K562 (cell line): ENCODE measurements at regions not wholly inside any gene's neighbourhood (a gene's known extent, or its start where the extent isn't known, plus 50 kb on each side); places are given as distances from the start of the nearest gene placed in this dataset.

ENCODE experiments used
- ATAC-seq: fragments of 200-7000 bp; cut with Tn5 transposase; 3 replicates; pipeline ENCODE4 v1.9.1; 2020; ENCODE audit warnings: moderate library complexity
- BruUV-seq: library from RNA; stranded (reverse); fragments of 400-500 nt; replicated peaks from 2 replicates; lab custom pipeline; 2021; lab: Mats Ljungman, UMichigan
- CTCF ChIA-PET: fragments of 300-600 bp; formaldehyde crosslinking; extraction: SDS; loops from one replicate; lab custom pipeline; 2021; ENCODE audit warnings: low intra/inter-chr PET ratio; lab: Yijun Ruan, JAX
- POLR2A ChIA-PET: fragments of 300-600, 350-650 bp; sonication (Branson Sonifier 250); formaldehyde crosslinking; extraction: SDS; loops from one replicate; lab custom pipeline; 2021; ENCODE audit warnings: antibody characterized with exemption, inconsistent platforms; lab: Yijun Ruan, JAX
- DNase-seq, 4 experiments: peaks; one replicate each; pipeline versions ENCODE4 v3.0.0 to v3.0.0-alpha.2; 2011 to 2018; ENCODE audit warnings: low spot score in 3 of 4, mixed read lengths in 3 of 4; ENCODE audit errors: extremely low read depth in 1 of 4
- FAIRE-seq: peaks from 2 replicates; lab custom pipeline; 2011; peaks lifted over from hg19 to GRCh38; lab: Jason Lieb, UNC
- H2AFZ ChIP-seq: 2 replicates; pipeline ENCODE4 v1.6.0; 2011; ENCODE audit warnings: low read depth, low read length, control low read depth, inconsistent platforms
- H3K27ac ChIP-seq: fragments of 200-600 bp; 3 replicates; pipeline ENCODE4 v1.8.0; 2011; ENCODE audit warnings: low read depth, mild to moderate bottlenecking, control low read depth, inconsistent platforms, low read length, moderate library complexity, mixed read lengths; ENCODE audit errors: extremely low read depth
- H3K27me3 ChIP-seq, 2 experiments: fragments of 300-600 bp in 1 of 2; 2 replicates in 1 of 2; 3 replicates in 1 of 2; pipeline versions ENCODE4 v1.6.0 to v1.8.0; 2011; ENCODE audit warnings: inconsistent platforms in 2 of 2, low read length in 2 of 2, mild to moderate bottlenecking in 1 of 2, mixed read lengths in 1 of 2, moderate library complexity in 1 of 2; ENCODE audit not compliant: control insufficient read depth in 2 of 2, insufficient read depth in 2 of 2
- H3K36me3 ChIP-seq: fragments of 300-600 bp; 3 replicates; pipeline ENCODE4 v1.8.0; 2011; ENCODE audit warnings: mild to moderate bottlenecking, low read length, inconsistent platforms; ENCODE audit not compliant: control insufficient read depth, insufficient read depth
- H3K4me1 ChIP-seq, 2 experiments: fragments of 200-600 bp in 1 of 2; replicated peaks in 1 of 2; 2 replicates in 1 of 2; 3 replicates in 1 of 2; pipeline versions ENCODE4 v1.5.1 to v1.8.0; 2011; ENCODE audit warnings: inconsistent platforms in 2 of 2, low read length in 2 of 2, mild to moderate bottlenecking in 1 of 2, mixed read lengths in 1 of 2, moderate library complexity in 1 of 2; ENCODE audit not compliant: control insufficient read depth in 2 of 2, insufficient read depth in 2 of 2
- H3K4me2 ChIP-seq: 2 replicates; pipeline ENCODE4 v1.6.1; 2011; ENCODE audit warnings: low read length, control low read depth, inconsistent platforms, mixed read lengths; ENCODE audit not compliant: insufficient read depth
- H3K4me3 ChIP-seq: fragments of 200-600 bp; sonication (generic), shearing (Covaris generic); 2 replicates; pipeline ENCODE4 v1.5.1; 2016; ENCODE audit warnings: control low read depth, inconsistent platforms
- H3K79me2 ChIP-seq: fragments of 200-600 bp; 3 replicates; pipeline ENCODE4 v1.8.0; 2011; ENCODE audit warnings: low read length, inconsistent platforms; ENCODE audit not compliant: control insufficient read depth, insufficient read depth
- H3K9ac ChIP-seq, 2 experiments: 2 replicates each; pipeline versions ENCODE4 v1.6.0 to v1.6.1; 2011; ENCODE audit warnings: low read depth in 2 of 2, low read length in 2 of 2, control low read depth in 1 of 2, inconsistent platforms in 1 of 2, mild to moderate bottlenecking in 1 of 2, mixed read lengths in 1 of 2; ENCODE audit not compliant: insufficient read depth in 1 of 2
- H3K9me1 ChIP-seq: one replicate; pipeline ENCODE4 v1.6.0; 2011; ENCODE audit warnings: inconsistent platforms, mild to moderate bottlenecking, low read length, moderate library complexity; ENCODE audit not compliant: control insufficient read depth, insufficient read depth
- H3K9me3 ChIP-seq: replicated peaks from 2 replicates; pipeline ENCODE4 v1.5.1; 2011; ENCODE audit warnings: low read depth, low read length, inconsistent platforms; ENCODE audit not compliant: control insufficient read depth, insufficient read depth
- H4K20me1 ChIP-seq: replicated peaks from 2 replicates; pipeline ENCODE4 v1.6.1; 2011; ENCODE audit warnings: low read length, inconsistent platforms, mixed read lengths; ENCODE audit not compliant: control insufficient read depth, insufficient read depth
- ATF3 ChIP-seq, 2 experiments: fragments of 450-650 bp in 1 of 2; sonication (generic) in 1 of 2; formaldehyde crosslinking in 1 of 2; IDR thresholded peaks in 1 of 2; conservative IDR thresholded peaks in 1 of 2; 2 replicates each; pipeline versions ENCODE4 v1.6.1 to v1.8.1; 2016 to 2023; ENCODE audit warnings: mild to moderate bottlenecking in 2 of 2, moderate library complexity in 2 of 2, inconsistent platforms in 1 of 2, missing genetic modification reagents in 1 of 2
- BCOR ChIP-seq: fragments of 450-650 bp; IDR thresholded peaks from 2 replicates; pipeline ENCODE4 v1.6.1; 2016
- HEY1 ChIP-seq: fragments of 250-450 bp; sonication (Bioruptor Pico); IDR thresholded peaks from 2 replicates; pipeline ENCODE4 v1.5.0; 2020; ENCODE audit warnings: mild to moderate bottlenecking, moderate library complexity, borderline replicate concordance
- MED1 ChIP-seq: sonication (generic); formaldehyde crosslinking; IDR thresholded peaks from 2 replicates; pipeline ENCODE4 v1.8.1; 2023; ENCODE audit warnings: missing genetic modification reagents, borderline replicate concordance
- TCF3 ChIP-seq: sonication (generic); formaldehyde crosslinking; IDR thresholded peaks from 2 replicates; pipeline ENCODE4 v1.4.0; 2020; ENCODE audit warnings: mild to moderate bottlenecking, missing genetic modification reagents
- TOE1 ChIP-seq, 2 experiments: fragments of 450-650 bp in 1 of 2; sonication (generic) in 1 of 2; formaldehyde crosslinking in 1 of 2; IDR thresholded peaks; 2 replicates each; pipeline versions ENCODE4 v1.7.1 to v1.8.0; 2016 to 2022; ENCODE audit warnings: borderline replicate concordance in 2 of 2, mild to moderate bottlenecking in 2 of 2, antibody characterized with exemption in 1 of 2, inconsistent platforms in 1 of 2, low read depth in 1 of 2, missing genetic modification reagents in 1 of 2, moderate library complexity in 1 of 2
- ZNF551 ChIP-seq: fragments of 250-450 bp; sonication (Bioruptor Pico); IDR thresholded peaks from 2 replicates; pipeline ENCODE4 v1.5.0; 2021; ENCODE audit warnings: mild to moderate bottlenecking, moderate library complexity
- ZNF57 ChIP-seq: fragments of 450-650 bp; formaldehyde crosslinking; IDR thresholded peaks from 2 replicates; pipeline ENCODE4 v1.4.0; 2020; ENCODE audit warnings: mild to moderate bottlenecking, moderate library complexity
- ZNF644 ChIP-seq: fragments of 200-800 bp; sonication (Bioruptor generic); IDR thresholded peaks from 2 replicates; pipeline ENCODE4 v1.6.1; 2016; ENCODE audit warnings: low read depth, missing genetic modification characterization, missing compliant biosample characterization
- WGBS: fragments of 100-300 bp; shearing (Covaris generic); methylation state at CpG from one replicate; pipeline ENCODE4 v1.1.6; 2016; ENCODE audit warnings: low coverage, mixed read lengths; ENCODE audit not compliant: insufficient coverage; ENCODE audit errors: missing lambda C conversion rate; 5-methylcytosine and 5-hydroxymethylcytosine counted together
- in situ Hi-C: fragments of 300-500 bp; cut with MboI; formaldehyde crosslinking; loops from 4 replicates; pipeline ENCODE4 v1.15.0; 2018; ENCODE audit warnings: inconsistent platforms, mixed read lengths
- intact Hi-C: fragments of 100-400 bp; cut with micrococcal nuclease; formaldehyde crosslinking; loops from 2 replicates; pipeline ENCODE4 v1.14.2; 2022
- TF ChIP-seq, protein P1 (sequence below): sonication (generic); formaldehyde crosslinking; IDR thresholded peaks from 2 replicates; pipeline ENCODE4 v1.8.1; 2022; ENCODE audit warnings: missing genetic modification reagents
- TF ChIP-seq, protein P2 (sequence below): IDR thresholded peaks from 2 replicates; pipeline ENCODE4 v1.6.1; 2011; ENCODE audit warnings: borderline replicate concordance, low read depth, mild to moderate bottlenecking, moderate library complexity, low read length; ENCODE audit not compliant: insufficient read depth, poor library complexity, severe bottlenecking

DNA sequence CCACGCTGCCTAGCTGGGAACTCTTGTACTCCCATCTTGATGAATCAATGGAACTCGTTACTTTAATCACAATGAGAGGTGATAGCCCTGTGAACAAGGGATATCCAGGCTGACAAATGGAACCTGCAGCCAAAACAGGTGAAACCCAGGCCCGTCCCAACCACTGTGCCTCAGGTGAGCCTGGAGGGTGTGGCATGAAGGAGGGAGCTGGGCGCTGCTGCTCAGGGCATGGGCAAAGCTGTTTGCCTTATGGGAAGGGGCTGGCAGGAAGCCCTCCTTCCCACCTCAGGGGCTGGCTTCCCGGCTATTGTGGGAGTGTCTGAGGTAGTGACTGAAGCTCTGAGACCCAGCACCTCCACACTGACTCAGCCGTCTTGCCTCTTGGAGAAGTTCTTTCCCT lies 209.4 kb upstream of the ATP6AP2 start:
- H2AFZ ChIP-seq, result no peak overlapping the region
- no peak overlapping the region for H3K9ac ChIP-seq
- H3K79me2 ChIP-seq, result no peaks in the 10 kb centered on the region
- no peaks in the 10 kb centered on the region for H3K9me1 ChIP-seq
- in situ Hi-C loops (no loop called here), intact Hi-C loops (no loop called here)
- no peaks in the 10 kb centered on the region for H3K4me1 ChIP-seq
- H3K27me3 ChIP-seq, result peaks cover 0 to 3% of the 10 kb centered on the region in 2 experiments; a peak in 1 of 5 replicates
- no peak overlapping the region for H3K27ac ChIP-seq
- 10% methylated on average over 5 of the region's 6 CpGs for WGBS
- no peak for DNase-seq
- FAIRE-seq, result no peak
- CTCF ChIA-PET, result no interaction called here
- POLR2A ChIA-PET, result interaction anchor here (0.6 to 0.9 kb wide), 2 partner anchors 12 to 21 kb away, joined by 3 read pairs; no protein-coding TSS in a partner anchor
- no peak overlapping the region for H3K4me2 ChIP-seq
- TF ChIP-seq, protein P1, sequence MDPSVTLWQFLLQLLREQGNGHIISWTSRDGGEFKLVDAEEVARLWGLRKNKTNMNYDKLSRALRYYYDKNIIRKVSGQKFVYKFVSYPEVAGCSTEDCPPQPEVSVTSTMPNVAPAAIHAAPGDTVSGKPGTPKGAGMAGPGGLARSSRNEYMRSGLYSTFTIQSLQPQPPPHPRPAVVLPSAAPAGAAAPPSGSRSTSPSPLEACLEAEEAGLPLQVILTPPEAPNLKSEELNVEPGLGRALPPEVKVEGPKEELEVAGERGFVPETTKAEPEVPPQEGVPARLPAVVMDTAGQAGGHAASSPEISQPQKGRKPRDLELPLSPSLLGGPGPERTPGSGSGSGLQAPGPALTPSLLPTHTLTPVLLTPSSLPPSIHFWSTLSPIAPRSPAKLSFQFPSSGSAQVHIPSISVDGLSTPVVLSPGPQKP (CRISPR knock-in tag), result no peak
- no peak for TF ChIP-seq ZNF551 (CRISPR knock-in tag)
- no peak for TF ChIP-seq MED1 (CRISPR knock-in tag)
- no peak for TF ChIP-seq BCOR
- TF ChIP-seq ZNF57 (CRISPR knock-in tag), result no peak
- ATAC-seq, result no peak
- H3K4me3 ChIP-seq, result no peak overlapping the region
- no peaks in the 10 kb centered on the region for H4K20me1 ChIP-seq
- no peaks in the 10 kb centered on the region for H3K36me3 ChIP-seq
- no peaks in the 10 kb centered on the region for H3K9me3 ChIP-seq
- BruUV-seq, result no TSS peak

- no peak for ATAC-seq
- no TSS peak for BruUV-seq
- POLR2A ChIA-PET, result interaction anchor here (0.6 kb wide), 1 partner anchor 17 kb away, joined by 3 read pairs; no protein-coding TSS in a partner anchor
- Histone ChIP-seq H3K27ac (no peak overlapping the region), H2AFZ (no peak overlapping the region), H3K4me2 (no peak overlapping the region), H3K9me1 (no peaks in the 10 kb centered on the region), H3K79me2 (no peaks in the 10 kb centered on the region), H3K4me3 (no peak overlapping the region), H3K9me3 (no peaks in the 10 kb centered on the region), H4K20me1 (no peaks in the 10 kb centered on the region), H3K36me3 (no peaks in the 10 kb centered on the region), H3K27me3 (peaks cover 0 to 3% of the 10 kb centered on the region in 2 experiments; a peak in 1 of 5 replicates), H3K4me1 (no peaks in the 10 kb centered on the region), H3K9ac (no peak overlapping the region)
- intact Hi-C loops, result no loop called here
- CTCF ChIA-PET, result no interaction called here
- DNase-seq, result no peak
- no peak for FAIRE-seq
- WGBS, result 0% methylated on average over 4 of the region's 6 CpGs
- in situ Hi-C loops, result no loop called here
- TF ChIP-seq, protein P2, sequence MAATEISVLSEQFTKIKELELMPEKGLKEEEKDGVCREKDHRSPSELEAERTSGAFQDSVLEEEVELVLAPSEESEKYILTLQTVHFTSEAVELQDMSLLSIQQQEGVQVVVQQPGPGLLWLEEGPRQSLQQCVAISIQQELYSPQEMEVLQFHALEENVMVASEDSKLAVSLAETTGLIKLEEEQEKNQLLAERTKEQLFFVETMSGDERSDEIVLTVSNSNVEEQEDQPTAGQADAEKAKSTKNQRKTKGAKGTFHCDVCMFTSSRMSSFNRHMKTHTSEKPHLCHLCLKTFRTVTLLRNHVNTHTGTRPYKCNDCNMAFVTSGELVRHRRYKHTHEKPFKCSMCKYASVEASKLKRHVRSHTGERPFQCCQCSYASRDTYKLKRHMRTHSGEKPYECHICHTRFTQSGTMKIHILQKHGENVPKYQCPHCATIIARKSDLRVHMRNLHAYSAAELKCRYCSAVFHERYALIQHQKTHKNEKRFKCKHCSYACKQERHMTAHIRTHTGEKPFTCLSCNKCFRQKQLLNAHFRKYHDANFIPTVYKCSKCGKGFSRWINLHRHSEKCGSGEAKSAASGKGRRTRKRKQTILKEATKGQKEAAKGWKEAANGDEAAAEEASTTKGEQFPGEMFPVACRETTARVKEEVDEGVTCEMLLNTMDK, result no peak
- TF ChIP-seq ZNF644, result no peak
- TF ChIP-seq TCF3, result no peak
- no peak for TF ChIP-seq TOE1 (IDR thresholded peaks at IDR 0.05; ENCODE audit: borderline replicate concordance)
- no peak for TF ChIP-seq TOE1 (CRISPR knock-in tag; IDR thresholded peaks at IDR 0.05; ENCODE audit: borderline replicate concordance, low read depth)
- TF ChIP-seq HEY1 (CRISPR knock-in tag), result no peak
- TF ChIP-seq ATF3 (IDR thresholded peaks at IDR 0.05), result no peak
- no peak for TF ChIP-seq ATF3 (CRISPR knock-in tag; conservative IDR thresholded peaks at IDR 0.05)
Measured at GRCh38 chrX:40368611-40369061, 212.1 kb upstream of the ATP6AP2 start.
